GM19467 (cell line): ENCODE measurements at regions not wholly inside any gene's neighbourhood (a gene's known extent, or its start where the extent isn't known, plus 50 kb on each side); places are given as distances from the start of the nearest gene placed in this dataset.

Experiments used
- ATAC-seq: cut with Tn5 transposase; IDR thresholded peaks from one replicate; pipeline ENCODE4 v1.9.1; 2021; ENCODE audit warnings: mild to moderate bottlenecking, moderate library complexity; ENCODE audit not compliant: unreplicated experiment

DNA sequence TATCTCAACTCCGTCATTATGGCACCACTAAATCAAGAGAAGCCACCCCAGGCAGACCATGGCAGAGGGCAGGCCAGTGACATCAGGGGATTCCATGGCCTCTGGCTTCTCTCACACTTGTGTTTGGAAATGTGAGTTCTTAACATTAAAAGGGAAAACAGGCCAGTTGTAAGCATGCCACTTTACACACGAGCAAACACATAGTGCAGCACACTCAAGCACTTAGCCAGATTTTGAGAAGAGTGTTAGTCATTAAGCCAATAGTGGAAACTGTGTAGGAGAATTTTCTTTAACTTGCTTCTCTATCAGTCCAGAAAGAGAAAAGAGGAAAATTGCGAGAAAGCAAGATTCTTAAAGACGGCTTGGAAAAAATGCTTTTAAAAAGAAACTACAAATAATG is 401.5 kb downstream of the TDRD3 start:
- no peak for ATAC-seq

DNA sequence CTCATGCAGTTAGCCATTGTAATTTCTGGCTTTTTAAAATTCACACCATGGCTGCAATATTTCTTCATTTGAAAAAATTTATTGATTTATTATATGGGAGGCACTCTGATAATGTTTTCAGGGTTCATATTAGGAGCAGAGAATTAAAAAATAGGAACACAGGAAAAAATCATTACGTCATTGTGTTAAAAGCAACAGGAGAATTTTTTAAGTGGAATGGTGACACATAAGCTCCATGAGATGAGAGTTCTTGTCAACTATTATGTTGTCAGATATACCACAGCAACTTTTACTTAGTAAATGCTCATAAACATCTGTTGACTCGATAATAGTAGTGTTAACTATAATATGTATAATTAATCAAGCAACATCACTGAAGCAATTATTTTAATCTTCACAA is 400.1 kb downstream of the TDRD3 start:
- ATAC-seq = no peak

DNA sequence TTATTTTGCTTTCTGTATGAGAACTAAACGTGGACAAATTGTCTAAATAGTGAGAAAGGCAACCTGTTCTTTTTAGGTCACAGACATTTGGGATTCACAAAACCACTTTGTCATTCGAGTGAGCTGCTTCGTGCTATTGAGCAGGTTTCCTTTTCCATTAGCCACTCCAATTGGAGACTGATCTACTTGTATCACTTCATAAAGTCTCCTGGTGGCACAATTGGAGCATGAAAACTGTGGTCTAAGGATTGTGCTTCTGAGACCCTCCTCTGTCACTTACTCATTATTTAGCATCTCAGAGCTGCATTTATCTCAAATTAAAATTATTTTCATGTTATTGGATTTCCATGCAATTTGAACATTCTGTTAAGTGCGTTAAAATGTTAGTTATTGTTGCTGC is 397.7 kb downstream of the TDRD3 start:
- ATAC-seq = no peak

DNA sequence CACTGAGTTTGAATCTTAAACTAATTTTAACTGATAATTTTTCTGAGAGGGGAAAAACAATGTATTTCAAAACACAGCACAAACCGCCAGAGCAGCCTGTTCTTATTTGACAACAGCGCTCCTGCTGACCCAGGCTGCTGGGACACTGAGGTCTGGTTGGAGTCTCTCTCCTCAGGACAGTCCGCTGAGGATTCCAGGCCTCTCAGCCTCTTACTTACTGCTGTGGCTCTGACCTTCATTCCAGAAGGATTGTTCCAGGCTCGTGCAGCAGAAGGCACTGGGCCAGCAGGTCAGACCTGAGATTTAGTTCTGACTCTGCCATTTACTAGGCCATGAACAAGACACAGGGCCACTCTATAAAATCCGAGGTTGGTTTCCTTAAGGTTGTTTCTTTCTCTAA is 393.6 kb downstream of the TDRD3 start:
- no peak for ATAC-seq

DNA sequence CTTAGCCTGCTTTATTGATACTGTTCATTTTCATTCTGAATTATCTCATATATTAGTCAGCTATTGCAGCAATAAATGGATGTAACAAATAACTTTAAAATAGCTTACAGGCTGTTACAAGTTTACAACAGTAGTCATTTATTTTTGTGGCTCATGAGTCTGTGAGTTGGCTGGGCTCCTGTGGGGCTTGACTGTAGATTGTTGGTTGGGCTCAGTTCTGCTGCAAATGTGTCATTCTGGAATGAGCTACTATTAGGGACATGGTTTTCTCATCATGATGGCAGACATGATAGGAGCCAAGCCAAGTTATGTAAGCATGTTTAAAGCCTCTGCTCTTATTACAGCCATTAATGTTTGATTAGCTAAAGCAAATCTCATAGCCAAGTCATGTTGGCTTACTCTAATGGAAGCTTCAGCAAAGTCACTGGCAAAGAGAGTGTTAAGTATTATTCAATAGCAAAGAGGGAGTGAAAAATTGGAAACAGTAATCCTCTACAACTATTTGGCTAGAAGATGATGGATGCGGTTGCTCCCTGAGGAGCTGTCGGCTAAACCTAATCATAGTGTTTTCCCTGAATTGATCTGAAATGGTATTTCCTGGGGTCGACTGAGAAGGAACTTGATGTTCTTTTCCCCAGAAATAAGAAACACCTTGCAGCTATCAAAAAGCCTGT is 391.3 kb downstream of the TDRD3 start:
- ATAC-seq = no peak

DNA sequence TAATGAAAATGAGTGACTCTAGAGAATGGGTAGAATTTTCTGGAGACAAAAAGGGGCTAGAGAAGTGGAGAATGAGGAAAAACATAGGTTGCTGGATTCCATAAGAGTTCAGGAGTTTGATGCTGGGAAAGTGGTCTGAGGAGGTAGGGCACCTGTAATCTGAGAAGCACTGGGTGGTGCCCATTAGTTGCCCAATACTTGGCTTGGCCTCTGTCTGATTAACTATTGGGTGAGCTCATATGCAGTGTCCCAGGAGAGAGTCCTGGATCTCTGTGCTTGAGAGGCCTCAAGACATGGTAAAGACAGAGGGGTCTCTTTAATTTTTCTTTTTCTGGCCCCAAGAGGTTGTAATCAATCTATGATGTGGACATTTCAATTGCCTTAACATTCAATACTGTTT is 390.1 kb downstream of the TDRD3 start:
- ATAC-seq = no peak

DNA sequence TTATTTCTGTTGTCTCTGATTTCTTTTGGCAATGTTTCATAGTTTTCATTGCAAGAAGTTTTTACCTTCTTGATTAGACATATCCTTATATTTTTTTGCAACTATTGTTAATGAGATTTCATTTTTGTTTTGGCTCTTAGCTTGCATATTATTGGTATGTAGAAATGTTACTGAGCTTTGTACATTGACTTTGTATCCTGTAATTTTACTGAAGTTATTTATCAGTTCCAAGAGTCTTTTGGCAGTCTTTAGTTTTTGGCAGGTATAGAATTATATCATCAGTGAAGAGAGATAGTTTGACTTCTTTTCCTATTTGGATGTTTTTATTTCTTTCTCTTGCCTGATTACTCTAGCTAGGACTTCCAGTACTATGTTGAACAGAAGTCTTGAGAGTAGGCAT is 375.7 kb downstream of the TDRD3 start:
- ATAC-seq = no peak

DNA sequence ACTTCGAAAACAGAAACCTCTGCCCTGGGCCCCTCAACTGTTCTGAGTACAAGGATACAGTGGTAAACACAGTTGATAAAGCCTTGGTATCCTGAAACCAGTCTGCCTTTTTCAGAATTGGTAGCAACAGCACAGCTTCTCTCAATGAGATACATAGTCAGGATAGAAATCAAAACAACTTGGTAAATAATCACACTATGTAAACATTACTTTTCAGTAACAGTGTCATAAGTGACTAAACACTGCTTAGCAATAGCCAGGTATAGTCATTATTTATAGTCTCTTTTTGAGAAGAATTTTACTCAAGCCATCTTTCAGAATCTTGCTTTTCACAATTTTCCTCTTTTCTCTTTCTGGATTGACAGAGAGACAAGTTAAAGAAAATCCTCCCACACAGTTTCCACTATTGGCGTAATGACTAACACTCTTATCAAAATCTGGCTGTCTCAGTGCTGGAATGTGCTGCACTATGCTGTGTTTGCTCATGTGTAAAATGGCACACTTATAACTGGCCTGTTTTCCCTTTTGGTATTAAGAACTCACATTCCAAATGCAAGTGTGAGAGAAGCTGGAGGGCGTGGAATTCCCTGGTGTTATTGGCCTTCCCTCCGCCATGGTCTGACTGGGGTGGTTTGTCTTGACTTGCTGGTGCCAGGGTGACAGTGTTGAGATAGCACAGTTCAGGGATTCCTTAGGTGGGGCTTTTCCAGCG is 368.8 kb downstream of the TDRD3 start:
- ATAC-seq = no peak

DNA sequence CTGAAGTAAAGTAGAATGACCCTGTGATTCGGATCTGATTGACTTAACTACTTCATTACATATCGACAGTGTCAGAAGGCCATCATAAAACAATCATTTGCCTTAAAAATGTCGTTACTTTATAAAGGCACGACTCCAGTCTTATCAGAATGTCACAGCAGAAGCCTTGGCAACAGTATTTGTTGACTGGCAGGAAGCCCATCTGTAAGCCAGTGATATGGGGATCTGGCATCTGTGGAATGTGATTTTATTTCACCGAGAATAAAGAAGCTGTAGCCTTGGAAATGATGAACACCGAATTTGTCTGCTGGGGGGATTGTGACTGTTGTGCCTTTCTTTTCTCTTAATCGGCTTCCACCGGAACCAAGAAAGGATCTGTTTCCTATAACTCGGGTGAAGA is 362.5 kb downstream of the TDRD3 start:
- no peak for ATAC-seq

DNA sequence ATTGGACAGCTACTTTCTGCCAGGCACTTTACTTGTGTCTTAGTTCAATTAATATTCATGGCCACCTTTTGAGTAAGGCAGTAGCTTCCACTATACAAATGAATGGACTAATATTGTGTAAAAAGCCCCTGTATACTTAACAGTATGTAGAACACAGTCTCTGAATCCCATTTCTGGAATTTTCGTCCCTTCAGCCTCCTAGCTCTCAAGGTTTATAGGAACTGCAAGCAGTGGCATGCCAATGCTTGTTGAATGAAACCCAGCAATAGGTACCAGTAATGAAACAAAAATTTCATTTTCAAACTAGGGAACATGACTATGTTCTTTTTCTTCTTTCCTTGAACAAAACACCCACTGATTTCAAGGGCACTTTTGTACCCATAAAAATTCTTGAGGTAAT is 361.6 kb downstream of the TDRD3 start:
- no peak for ATAC-seq

DNA sequence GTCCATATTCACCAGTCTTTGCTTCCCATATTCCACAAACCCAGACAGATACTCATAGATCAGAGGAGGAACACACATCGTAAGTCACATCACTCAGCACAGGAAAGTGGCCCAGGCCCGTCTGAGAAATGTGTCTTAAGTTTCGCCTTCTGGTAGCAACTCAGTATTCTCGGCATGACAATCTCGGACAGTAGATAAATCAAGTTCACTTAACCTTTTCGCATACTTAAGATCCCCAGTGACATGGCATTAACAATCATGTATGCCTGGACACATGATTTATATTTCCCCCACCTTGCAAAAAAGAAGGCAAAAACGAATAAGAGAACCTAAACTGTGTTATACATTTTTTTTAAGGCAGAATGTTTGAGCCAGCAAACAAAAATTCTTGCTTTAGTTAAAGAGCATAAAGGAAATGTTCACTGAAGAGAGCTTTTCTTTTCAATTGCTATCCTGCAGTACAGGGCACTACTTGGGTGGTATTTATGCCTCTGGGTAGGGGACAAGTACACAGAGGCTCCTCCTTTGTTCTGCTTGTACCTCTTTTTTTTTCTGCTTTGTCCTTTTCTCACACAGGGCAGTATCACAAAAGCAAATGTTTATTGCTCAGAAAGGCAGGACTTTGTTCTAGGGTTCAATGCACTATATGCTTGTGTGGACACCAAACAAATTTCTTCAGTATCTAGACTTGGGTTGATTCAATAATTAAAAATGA is 360.6 kb downstream of the TDRD3 start:
- ATAC-seq = no peak

DNA sequence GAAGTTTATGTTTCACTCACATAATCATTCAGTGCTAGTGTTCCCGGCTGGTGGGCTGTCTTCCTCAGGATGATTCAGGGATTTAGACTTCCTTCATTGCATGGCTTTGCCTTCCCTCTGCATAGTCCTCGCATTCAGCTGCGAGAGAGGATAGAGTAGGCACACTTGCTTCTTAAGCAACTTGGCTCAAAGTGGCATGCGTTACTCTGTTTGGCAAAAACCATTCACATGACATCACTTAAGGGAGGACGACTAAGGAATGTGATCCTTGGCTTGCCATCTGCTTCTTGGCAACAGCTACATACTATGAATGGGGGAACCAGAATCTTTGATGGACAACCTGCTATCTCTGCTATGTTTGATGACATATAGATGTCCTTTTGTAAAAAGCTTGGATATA is 359.3 kb downstream of the TDRD3 start:
- ATAC-seq = no peak

DNA sequence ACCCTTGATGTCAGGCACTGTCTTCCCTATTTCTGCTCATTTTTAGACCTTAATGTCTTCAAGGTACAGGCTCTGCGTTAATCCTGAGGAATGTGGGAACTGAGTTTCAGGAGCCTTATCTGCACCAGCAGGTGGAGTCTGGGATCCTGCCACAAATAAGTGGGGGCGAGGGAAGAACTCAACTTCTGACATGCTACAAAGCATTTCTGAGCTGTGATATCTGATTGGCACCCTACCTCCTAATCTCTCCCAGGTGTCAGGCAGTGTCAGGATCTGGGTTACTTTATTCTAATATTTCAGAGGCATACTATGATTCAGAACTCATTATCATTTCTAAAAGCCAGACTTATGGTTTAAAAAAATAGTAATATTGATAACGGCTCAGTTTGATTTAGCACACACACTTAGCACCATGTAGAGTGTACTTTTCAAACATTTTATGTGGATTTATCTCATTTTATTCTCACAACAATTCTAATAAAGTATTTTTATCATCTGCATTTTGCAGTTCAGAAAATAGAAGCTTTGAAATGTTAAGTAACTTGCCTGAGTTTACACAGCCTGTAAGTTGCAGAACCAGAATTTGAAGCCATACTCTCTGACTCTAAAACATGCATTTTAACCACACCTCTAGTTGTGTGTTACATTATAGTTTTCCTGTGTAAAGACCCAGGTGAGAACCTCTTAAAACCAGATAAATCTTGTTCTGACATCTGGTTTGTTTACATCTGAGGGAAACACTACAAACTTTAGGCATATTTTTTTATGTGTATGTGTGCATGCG is 358.6 kb downstream of the TDRD3 start:
- no peak for ATAC-seq

DNA sequence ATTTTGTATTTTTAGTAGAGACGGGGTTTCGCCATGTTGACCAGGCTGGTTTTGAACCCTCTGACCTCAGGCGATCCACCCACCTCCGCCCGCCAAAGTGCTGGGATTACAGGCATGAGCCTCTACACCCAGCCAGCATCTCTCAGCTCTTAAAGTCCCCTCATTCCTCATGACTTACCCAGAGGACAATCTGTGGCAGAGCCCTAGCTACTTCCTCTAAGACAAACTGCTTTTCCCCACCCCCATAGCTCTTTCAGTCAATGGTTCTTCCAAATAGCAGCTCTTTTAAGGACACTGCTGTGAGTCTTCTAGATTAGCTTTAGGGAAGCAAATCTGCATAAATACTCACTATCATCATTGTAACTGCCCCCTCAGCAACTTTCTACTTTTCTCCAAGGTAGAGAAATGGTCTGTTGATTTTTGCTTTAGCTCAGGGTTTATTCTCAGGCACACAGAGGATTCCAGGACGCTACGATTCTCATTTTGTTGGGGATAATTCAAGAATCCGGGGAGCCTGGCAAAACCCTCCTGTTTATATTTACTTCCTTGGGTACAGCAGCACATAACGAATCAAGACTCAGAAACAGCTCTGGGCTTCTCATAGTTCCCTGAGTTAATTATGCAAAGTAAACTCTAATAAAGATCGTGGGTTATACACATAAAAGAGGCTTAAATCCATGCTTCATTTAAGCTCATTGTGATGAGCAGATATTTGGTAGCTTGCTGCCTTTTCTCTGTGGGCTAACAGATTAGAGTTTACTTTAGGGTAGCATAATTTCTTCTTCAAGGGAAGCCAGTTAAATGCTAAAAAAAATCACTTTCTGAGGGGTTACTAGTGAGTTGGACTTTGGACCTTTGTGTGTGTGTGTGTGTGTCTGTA is 357.4 kb downstream of the TDRD3 start:
- ATAC-seq = no peak

DNA sequence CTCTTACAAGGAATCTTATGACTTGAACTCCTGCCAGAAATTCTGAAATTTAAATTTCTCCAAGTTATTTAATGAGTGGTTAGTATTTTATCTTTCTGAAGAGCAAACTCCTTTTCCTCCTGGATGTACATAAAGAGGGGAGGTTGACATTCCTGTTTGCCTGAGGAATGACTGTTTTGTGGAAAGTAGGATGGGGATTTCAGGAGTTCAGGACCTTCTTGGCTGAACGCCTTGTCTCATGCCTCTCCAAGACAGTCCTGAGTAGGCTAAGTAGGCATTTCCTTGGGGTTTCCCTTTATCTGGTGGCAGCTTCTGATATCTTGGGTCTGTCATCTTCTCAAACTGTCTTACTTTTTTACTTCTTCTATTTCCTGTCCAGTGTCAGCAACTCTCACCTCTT is 356.6 kb downstream of the TDRD3 start:
- ATAC-seq = no peak

DNA sequence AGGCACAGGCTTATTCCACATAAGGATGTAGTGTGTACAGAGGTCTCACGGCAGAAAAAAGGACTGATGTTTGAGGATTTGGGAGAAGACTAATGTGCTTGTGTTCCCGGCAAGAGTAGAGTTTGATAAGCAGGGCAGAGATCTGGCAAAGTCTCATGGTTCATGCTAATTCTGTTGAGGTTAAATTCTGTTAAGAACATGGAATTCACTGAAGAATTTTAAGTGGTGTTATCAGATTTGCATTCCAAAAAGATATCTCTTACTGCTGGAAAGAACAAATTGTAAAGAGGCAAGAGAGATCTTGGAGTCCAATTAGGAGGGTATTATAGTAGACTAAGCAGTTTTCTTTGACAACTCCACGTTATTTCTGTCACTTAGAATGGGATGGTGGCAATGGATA is 348.3 kb downstream of the TDRD3 start:
- no peak for ATAC-seq

DNA sequence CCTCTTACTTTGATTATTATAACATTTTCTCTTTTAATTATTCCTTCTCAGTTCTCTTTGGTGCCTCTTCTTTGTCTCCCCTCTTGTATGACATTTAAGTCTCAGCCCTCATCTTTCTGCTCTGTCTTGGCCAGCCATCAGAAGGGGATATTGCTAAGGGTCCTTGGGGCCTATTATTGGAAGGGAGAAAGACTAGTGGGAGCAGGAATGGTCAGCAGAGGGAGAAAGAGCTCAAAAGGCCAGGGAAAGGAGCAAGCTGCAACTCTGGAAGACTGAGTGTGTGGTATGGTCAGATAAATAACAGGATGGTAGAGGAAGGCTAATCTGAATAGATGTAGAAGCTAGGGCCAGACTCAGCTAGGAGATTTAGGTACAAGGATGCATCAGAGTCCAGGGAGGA is 336.9 kb downstream of the TDRD3 start:
- no peak for ATAC-seq

DNA sequence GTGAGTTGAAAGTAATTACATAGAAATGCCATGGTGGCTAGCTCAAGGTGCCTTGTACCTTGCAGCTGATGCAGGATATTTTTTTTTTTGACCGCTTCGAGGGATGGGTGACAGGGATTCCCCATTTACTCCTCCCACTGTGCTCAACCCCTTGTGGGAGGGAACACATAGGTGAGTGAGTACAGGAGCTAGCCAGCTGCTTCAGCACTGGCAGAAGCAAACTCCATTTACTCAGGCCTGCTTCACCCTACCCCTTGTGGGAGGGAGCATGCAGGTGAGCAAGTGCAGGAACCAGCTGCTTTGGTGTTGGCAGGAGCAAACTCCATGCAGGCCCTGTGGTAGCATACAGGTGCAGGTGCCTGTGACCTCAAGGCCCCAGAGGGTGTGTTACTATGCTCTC is 330.1 kb downstream of the TDRD3 start:
- no peak for ATAC-seq

DNA sequence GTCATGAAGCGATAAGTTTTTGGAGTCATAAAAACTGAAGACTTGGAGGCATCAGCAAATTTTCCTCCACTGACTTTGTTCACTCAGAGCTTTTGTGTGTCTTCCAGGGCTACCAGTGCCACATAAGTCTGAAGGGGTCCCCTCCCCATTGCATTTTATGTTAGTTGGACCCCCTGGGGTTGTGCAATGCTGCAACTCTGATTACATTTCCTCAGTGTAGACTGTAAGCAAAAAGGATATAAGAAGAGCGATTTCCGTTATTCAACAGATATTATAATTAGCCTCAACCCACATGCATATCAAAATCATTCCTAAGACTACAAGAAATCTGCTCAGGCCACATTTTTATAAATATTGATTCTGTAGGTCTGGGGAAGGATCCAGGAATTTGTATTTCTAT is 324.0 kb downstream of the TDRD3 start:
- ATAC-seq = no peak

DNA sequence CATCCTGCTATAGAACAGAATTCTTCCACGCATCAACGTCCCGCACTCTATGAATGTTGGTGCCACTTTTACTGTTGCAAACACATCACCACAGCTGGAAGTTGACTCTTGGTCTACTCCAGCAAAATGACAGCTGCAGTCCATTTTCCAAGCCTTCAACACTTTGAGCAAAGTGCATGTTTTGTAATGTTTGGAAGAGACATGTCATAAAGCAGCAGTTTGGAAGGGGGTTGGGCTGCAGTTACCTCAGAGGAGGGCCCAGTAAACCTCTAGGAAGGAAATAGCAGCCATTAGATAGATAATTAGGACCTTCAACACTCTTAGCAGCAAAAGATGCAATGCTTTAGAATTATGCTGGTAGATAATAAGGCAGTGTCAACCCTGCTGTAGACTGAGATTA is 323.6 kb downstream of the TDRD3 start:
- ATAC-seq = no peak

DNA sequence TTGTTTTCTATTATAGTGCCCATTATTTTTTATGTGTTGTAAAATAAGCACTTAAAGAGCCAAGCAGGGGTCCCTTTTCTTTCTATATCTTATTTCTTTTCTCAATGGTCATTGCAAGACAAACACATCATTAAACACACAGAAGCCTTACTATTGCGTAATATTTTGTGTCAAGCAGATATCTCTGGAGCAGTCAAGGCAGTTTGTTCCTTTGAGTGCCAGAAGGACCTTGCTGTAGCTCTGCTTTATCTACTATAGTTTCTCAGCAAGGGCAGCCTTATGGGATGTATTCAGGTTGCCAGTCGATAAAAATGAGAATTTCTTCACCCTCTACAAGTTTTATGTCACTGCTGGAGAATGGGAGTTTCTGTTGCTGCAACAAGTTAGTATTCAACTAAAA is 319.3 kb downstream of the TDRD3 start:
- no peak for ATAC-seq
